GM10248 (cell line): ENCODE measurements at regions not wholly inside any gene's neighbourhood (a gene's known extent, or its start where the extent isn't known, plus 50 kb on each side); places are given as distances from the start of the nearest gene placed in this dataset.
"Not testable (repeated sequence)": the region's sequence is repeated elsewhere in the genome, so short reads cannot be mapped to it uniquely, and the experiment has no call there.

Source experiments
- CTCF ChIA-PET: fragments of 300-600 bp; sonication (Branson Sonifier 250); formaldehyde crosslinking; extraction: SDS; loops from one replicate; lab custom pipeline; 2021; ENCODE audit warnings: antibody characterized with exemption; lab: Yijun Ruan, JAX
- POLR2A ChIA-PET: fragments of 350-650 bp; sonication (Branson Sonifier 250); formaldehyde crosslinking; extraction: SDS; loops from one replicate; lab custom pipeline; 2020; ENCODE audit warnings: antibody characterized with exemption; lab: Yijun Ruan, JAX
- DNase-seq: peaks from one replicate; pipeline ENCODE4 v3.0.0; 2012; ENCODE audit errors: extremely low spot score
- CTCF ChIP-seq: IDR thresholded peaks from 2 replicates; pipeline ENCODE4 v1.5.1; 2012; ENCODE audit warnings: mild to moderate bottlenecking, low read depth; ENCODE audit errors: extremely low read depth, missing control alignments, control extremely low read depth

DNA sequence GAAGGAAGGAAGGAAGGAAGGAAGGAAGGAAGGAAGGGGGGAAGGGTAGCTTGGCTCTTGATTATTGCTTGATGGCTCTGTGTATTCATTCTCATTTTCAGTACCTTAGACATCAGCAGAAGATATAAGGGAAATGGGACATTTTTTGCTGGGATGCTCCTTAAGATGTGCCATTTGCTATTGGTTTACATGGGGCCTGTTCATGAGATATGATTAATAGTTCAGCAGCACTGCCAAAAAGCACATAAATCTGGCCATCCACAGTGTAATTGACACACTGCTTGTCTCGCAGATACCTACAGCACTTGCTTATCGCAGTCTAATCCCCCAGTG, 137.5 kb upstream of the JARID2 start:
- ChIA-PET POLR2A (no interaction called here), CTCF (interaction anchor here (1.2 kb wide), 1 partner anchor 14 kb away, joined by 3 read pairs; no protein-coding TSS in a partner anchor)
- no peak for DNase-seq
- TF ChIP-seq CTCF, result no peak

DNA sequence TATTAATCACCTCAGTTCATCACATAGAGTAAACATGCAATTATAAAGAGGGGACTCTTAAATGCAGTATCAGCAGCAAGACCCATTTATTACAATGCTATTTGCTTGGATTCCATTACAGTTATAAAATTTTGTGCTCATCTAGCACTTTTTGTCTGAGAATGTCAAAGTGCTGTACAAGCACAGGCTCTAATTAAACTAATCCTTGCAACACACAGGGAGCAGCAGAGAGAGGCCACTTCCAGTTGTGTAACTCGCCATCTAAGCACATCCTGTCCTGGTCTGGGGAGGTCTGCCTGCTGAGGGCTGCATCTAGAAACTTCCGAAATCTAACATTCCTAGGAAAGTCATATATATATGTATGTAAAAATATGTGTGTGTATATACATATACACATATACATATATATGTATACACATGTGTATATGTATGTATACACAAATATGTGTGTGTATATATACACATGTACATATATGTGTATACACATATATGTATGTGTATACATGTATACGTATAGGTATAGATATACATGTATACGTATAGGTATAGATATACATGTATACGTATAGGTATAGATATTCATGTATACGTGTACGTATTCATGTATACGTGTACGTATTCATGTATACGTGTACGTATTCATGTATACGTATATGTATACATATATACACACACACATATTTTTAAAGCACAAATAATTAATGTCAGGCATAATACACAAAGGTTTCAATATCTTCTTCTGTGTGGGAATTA, 136.4 kb upstream of the JARID2 start:
- ChIA-PET CTCF (interaction anchor here (1.2 kb wide), 1 partner anchor 15 kb away, joined by 3 read pairs; no protein-coding TSS in a partner anchor), POLR2A (no interaction called here)
- no peak for DNase-seq
- no peak for TF ChIP-seq CTCF

GRCh38 chr6:15110726-15111354, 135.0 kb upstream of the JARID2 start:
- ChIA-PET POLR2A (no interaction called here), CTCF (no interaction called here)
- DNase-seq, result no peak
- TF ChIP-seq CTCF, result no peak

DNA sequence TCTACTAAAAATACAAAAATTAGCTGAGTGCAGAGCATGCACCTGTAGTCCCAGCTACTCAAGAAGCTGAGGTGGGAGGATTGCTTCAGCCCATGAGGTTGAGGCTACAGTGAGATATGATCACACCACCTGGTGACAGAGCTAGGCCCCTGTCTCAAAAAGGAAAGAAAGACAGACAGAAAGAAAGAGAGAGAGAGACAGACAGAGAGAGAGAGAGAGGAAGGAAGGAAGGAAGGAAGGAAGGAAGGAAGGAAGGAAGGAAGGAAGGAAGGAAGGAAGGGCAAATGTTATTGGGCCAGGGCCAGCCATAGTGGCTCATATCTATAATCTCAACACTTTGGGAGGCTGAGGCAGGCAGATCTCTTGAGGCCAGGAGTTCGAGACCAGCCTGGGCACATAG, 134.3 kb upstream of the JARID2 start:
- POLR2A ChIA-PET, result interaction anchor here (0.6 kb wide), 1 partner anchor 68 kb away, joined by 4 read pairs; no protein-coding TSS in a partner anchor
- CTCF ChIA-PET, DNase-seq: not testable (repeated sequence)

DNA sequence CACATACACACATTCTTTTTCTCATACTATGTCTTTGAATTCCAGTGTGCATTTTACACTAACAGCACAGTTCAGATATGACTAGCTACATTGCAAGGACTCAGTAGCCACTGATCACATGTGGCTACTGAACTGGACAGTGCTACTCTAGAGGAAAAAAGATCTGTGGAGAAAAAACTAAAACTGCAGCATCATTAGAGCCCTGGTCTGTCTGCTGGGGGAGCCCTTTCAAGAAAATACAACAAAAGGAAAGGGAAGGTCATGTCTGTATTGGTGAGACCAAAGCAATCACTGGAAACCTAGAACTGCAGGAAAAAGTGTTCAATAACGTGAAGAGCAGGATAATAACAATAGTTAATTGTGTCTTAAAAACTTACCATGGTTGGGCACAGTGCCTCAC, 132.3 kb upstream of the JARID2 start:
- ChIA-PET CTCF (interaction anchor here (0.9 kb wide), 1 partner anchor 11 kb away, joined by 3 read pairs; no protein-coding TSS in a partner anchor), POLR2A (no interaction called here)
- no peak for TF ChIP-seq CTCF
- no peak for DNase-seq

DNA sequence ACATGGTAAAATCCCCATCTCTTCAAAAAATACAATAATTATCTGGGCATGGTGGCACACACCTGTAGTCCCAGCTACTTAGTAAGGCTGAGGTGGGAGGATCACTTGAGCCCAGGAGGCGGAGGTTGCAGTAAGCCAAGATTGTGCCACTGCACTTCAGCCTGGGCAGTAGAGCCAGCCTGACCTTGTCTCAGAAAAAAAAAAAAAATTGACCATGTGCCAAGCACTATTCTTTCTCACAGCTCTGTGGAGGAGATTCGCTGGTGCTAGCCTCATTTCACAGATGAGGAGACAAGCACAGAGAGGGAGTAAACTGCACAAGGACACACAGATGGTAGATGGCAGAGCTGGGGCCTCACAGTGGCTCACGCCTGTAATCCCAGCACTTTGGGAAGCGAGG, 131.8 kb upstream of the JARID2 start:
- CTCF ChIA-PET, result no interaction called here
- POLR2A ChIA-PET, result no interaction called here
- no peak for TF ChIP-seq CTCF
- no peak for DNase-seq

GRCh38 chr6:15116889-15117288, 129.0 kb upstream of the JARID2 start:
- DNase-seq, result no peak
- TF ChIP-seq CTCF, result no peak
- CTCF ChIA-PET, result no interaction called here
- POLR2A ChIA-PET, result no interaction called here
